ENCODE measurements at regions not wholly inside any gene's neighbourhood (a gene's known extent, or its start where the extent isn't known, plus 50 kb on each side); places are given as distances from the start of the nearest gene placed in this dataset.

- DNase-seq (ENCODE audit: low read depth, low spot score) = no peak
These were observed 710.2 kb upstream of the POU3F2 start for GRCh38 chr6:98124171-98124570.

- no peak for DNase-seq (ENCODE audit: low read depth, low spot score)
These were observed 702.9 kb upstream of the POU3F2 start for GRCh38 chr6:98131290-98131990.

- DNase-seq (ENCODE audit: low read depth, low spot score) = no peak
These were observed 698.0 kb upstream of the POU3F2 start for GRCh38 chr6:98136333-98136732.

- no peak for DNase-seq (ENCODE audit: low read depth, low spot score)
These were observed 697.0 kb upstream of the POU3F2 start for GRCh38 chr6:98137391-98137790.

- no peak for DNase-seq (ENCODE audit: low read depth, low spot score)
These were observed 691.5 kb upstream of the POU3F2 start for GRCh38 chr6:98142839-98143238.

DNA sequence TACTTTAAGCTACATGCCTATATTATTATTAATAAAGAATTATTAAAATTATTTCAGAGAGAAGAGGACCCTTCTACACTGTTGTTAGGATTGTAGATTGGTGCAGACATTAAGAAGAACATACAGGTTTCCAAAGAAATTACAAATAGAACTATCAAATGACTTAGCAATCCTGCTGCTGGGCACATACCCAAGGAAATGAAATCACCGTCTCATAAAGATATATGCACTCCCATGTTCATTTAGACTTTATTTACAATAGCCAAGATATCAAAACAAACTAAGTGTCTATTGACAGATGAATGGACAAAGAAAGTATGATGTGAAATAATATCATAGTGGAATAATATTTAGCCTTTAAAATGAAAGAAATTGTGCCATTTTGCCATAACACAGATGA, 687.7 kb upstream of the POU3F2 start:
- no peak for DNase-seq (ENCODE audit: low read depth, low spot score)

DNA sequence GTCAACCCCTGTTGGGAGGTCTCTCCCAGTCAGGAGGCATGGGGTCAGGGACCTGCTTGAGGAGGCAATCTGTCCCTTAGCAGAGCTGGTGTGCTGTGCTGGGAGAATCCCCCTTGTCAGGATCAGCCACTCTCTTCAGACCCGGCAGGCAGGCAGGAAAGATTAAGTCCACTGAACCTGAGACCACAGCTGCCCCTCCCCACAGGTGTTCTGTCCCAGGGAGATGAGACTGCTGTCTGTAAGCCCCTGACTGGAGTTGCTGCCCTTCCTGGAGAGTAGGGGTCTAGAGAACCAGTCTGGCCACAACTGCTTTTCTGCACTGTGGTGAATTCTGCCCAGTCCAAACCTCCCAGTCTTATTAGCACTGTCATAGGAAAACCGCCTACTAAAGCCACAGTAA, 677.8 kb upstream of the POU3F2 start:
- no peak for DNase-seq (ENCODE audit: low read depth, low spot score)

DNA sequence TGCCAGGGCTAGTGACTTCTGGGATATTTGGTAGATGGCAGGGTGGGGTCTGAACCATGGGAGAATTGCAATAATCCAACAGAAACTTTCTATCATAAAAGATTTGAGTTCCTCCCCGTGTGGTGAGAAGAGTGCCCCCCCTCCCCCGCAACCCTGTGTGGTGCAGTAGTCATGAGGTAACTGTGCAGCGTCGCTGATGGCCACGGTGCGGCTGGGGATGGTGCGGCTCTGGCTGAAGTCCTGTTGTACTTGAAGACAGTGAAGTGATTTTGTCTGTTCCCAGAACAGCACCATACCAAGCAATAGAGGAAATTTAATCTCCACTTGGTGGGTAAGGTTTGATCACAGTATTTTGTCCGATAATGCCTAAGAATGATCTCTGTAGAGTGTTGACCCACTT, 654.8 kb upstream of the POU3F2 start:
- DNase-seq (ENCODE audit: low read depth, low spot score) = no peak

- DNase-seq (ENCODE audit: low read depth, low spot score) = no peak
These were observed 634.3 kb upstream of the POU3F2 start for GRCh38 chr6:98200084-98200483.

- no peak for DNase-seq (ENCODE audit: low read depth, low spot score)
These were observed 631.1 kb upstream of the POU3F2 start for GRCh38 chr6:98203170-98203806.

- no peak for DNase-seq (ENCODE audit: low read depth, low spot score)
These were observed 621.9 kb upstream of the POU3F2 start for GRCh38 chr6:98212468-98212867.

DNA sequence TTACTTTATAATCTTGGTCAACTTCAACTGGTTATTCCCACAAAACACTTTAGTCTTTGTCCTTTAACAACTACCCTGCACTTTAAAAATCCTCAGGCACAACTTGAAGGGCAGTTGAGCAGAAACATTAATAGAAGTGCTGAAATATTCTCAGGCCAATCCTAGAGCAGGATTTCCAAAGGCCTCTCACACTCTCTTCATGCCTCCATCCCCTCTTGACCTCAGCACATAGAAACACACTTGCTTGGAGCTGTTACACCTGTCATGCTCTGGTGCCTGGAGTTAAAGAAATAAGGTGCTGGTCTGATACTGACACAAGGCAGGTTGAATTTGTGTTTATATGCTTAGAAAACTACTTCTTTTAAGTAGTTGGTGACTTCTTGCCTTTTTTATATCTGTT, 618.8 kb upstream of the POU3F2 start:
- no peak for DNase-seq (ENCODE audit: low read depth, low spot score)

GRCh38 chr6:98230250-98230649, 604.1 kb upstream of the POU3F2 start:
- DNase-seq (ENCODE audit: low read depth, low spot score) = no peak

GRCh38 chr6:98239057-98239456, 595.3 kb upstream of the POU3F2 start:
- DNase-seq (ENCODE audit: low read depth, low spot score) = no peak

DNA sequence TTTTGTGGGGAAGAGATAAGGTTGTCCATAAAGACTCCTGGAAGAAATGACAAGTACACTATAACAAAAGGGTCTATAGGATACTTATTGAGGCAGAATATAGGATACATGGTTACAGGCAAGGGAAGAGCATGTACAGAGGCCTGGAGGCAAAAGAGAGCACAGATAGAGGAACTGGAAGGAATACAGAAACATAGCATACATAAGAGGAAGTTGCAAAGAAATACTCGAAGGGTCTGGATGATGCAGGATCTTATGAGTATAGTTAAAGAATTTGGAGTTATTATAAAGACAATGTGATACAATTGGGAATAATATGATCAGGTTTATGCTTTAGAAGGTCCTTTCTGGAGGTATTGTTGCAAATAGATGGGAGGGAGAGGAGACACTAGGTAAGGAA, 592.7 kb upstream of the POU3F2 start:
- no peak for DNase-seq (ENCODE audit: low read depth, low spot score)

DNA sequence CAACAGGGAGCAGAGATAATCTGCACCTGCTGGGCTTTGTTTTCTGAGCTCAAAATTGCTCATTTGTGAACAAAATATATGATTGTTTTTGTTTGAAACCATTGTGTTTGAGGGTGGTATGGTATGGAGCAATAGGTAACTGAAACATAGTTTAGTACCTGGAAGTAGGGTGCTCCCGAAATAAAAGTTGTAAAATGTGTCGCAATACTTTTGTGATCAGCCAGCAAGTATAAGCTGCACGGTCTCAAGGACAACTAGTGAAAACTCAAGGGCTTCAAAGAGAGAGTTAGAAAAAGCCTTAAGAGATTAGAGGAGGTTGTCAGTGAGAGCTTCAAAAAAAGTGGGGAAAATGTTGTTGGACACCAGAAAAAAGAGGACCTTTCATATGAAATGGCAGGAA, 579.8 kb upstream of the POU3F2 start:
- DNase-seq (ENCODE audit: low read depth, low spot score) = no peak

DNA sequence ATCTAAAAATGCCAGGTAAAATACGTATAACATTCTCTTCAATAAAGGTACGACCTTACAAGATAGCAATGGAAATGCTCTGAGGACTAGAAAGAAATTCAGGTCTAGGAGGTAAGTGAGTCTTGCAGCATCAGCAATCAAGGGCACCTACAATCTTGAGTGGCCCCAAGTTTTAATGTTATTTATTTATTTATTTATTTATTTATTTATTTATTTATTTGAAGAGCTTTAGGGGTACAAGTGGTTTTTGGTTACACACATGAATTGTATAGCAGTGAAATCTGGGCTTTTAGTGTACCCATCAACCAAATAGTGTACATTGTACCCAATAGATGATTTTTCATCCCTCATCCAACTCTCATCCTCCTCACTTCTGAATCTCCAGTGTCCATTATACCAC, 574.0 kb upstream of the POU3F2 start:
- DNase-seq (ENCODE audit: low read depth, low spot score) = no peak

DNA sequence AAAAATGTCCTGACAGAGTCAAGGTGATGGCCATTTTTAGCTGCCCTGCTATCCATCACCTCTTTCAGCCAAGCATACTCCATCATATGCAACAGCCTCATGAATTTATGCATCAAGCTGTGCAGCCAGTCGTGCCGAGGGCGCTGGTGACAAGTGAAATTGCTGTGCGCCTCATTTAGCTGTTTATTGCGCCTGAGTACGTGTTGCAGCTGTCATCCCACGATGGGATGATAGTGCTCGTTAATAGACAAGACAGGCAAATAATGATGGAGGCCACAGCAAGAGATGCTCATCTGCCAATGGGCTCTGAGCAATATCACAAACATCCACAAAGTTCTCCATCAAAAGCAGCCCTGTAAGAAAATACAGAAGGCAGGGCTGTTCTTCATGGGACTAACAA, 562.3 kb upstream of the POU3F2 start:
- DNase-seq (ENCODE audit: low read depth, low spot score) = no peak

DNA sequence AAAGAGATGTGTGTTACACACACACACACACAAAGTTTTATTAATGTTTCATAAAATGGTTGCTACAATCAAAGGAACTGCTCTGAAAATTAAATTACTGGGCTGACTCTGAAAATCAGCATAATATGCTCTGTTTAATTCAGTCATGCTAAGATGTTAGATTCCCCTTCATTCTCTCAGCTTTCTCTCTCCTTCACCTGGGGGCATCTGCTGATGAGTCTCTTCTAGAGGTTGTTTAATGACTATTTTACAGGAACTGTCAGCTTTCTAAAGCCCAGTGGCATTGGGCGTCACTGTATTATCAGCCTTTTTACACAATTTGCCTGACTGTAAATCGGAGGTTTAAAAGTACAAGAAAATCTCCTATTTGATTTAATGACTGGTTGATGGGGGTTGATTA, 559.7 kb upstream of the POU3F2 start:
- DNase-seq (ENCODE audit: low read depth, low spot score) = no peak

DNA sequence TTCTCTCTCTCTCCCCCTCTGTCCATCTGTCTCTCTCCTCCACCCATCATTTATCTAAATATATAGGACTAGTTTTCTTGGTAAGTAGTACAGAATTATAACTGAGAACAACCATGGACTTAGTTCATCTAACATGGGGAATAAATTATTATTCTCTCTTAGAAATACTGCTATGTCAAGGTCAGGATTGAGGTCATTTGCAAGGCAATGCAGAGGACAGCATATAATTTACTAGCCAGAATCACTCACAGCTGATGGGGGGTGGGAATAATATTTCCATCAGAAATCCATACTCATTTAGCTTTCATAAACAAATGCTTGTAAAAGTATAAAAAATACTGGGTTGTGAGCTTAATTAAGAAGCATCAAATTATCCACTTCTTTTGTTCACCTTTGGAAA, 553.9 kb upstream of the POU3F2 start:
- DNase-seq (ENCODE audit: low read depth, low spot score) = no peak

GRCh38 chr6:98286620-98287019, 547.8 kb upstream of the POU3F2 start:
- DNase-seq (ENCODE audit: low read depth, low spot score) = no peak

GRCh38 chr6:98287876-98288275, 546.5 kb upstream of the POU3F2 start:
- no peak for DNase-seq (ENCODE audit: low read depth, low spot score)

GRCh38 chr6:98292810-98293209, 541.6 kb upstream of the POU3F2 start:
- DNase-seq (ENCODE audit: low read depth, low spot score) = no peak
